H1 (cell line): ENCODE measurements at regions not wholly inside any gene's neighbourhood (a gene's known extent, or its start where the extent isn't known, plus 50 kb on each side); places are given as distances from the start of the nearest gene placed in this dataset.

ENCODE experiments used
- CEBPB ChIP-seq: IDR thresholded peaks from 2 replicates; pipeline ENCODE4 v1.6.1; 2012; ENCODE audit warnings: low read depth, low read length
- CTCF ChIP-seq, 3 experiments: IDR thresholded peaks; 1 replicate in 2 of 3; 2 replicates in 1 of 3; pipeline versions ENCODE4 v1.5.1 to v1.6.1; 2011; ENCODE audit warnings: low read length in 3 of 3, mild to moderate bottlenecking in 3 of 3, inconsistent platforms in 2 of 3, low read depth in 1 of 3, moderate library complexity in 1 of 3; ENCODE audit not compliant: insufficient read depth in 1 of 3; ENCODE audit errors: control extremely low read depth in 1 of 3
- EGR1 ChIP-seq: IDR thresholded peaks from 2 replicates; pipeline ENCODE4 v1.6.1; 2011; ENCODE audit warnings: low read depth, low read length, borderline replicate concordance
- JUN ChIP-seq: IDR thresholded peaks from 2 replicates; pipeline ENCODE4 v1.6.1; 2011; ENCODE audit warnings: low read depth, mild to moderate bottlenecking, improper control_type of control experiment, low read length
- RAD21 ChIP-seq, 2 experiments: IDR thresholded peaks in 1 of 2; conservative IDR thresholded peaks in 1 of 2; 2 replicates each; pipeline ENCODE4 v1.6.1; 2011; ENCODE audit warnings: low read depth in 2 of 2, low read length in 2 of 2, improper control_type of control experiment in 1 of 2, inconsistent platforms in 1 of 2, mild to moderate bottlenecking in 1 of 2, moderate library complexity in 1 of 2
- RFX5 ChIP-seq: IDR thresholded peaks from 2 replicates; pipeline ENCODE4 v1.6.1; 2011; ENCODE audit warnings: low read depth, low read length, improper control_type of control experiment, borderline replicate concordance
- RNF2 ChIP-seq: fragments of 200-900, 300-1000 bp; sonication (generic); IDR thresholded peaks from 2 replicates; pipeline ENCODE4 v1.7.1; 2016; ENCODE audit warnings: borderline replicate concordance, low read depth, mild to moderate bottlenecking, antibody characterized with exemption, low read length; ENCODE audit not compliant: poor library complexity, severe bottlenecking; ENCODE audit errors: missing control alignments
- RXRA ChIP-seq: IDR thresholded peaks from 2 replicates; pipeline ENCODE4 v1.6.1; 2011; ENCODE audit warnings: low read depth, mild to moderate bottlenecking, low read length, moderate library complexity; ENCODE audit not compliant: insufficient read depth
- TAF1 ChIP-seq: IDR thresholded peaks from 2 replicates; pipeline ENCODE4 v1.6.1; 2011; ENCODE audit warnings: mild to moderate bottlenecking, low read depth, low read length
- TAF7 ChIP-seq: optimal IDR thresholded peaks from 2 replicates; pipeline ENCODE3; 2011; ENCODE audit warnings: low read depth, mild to moderate bottlenecking, inconsistent platforms, low read length, moderate library complexity, borderline replicate concordance

DNA sequence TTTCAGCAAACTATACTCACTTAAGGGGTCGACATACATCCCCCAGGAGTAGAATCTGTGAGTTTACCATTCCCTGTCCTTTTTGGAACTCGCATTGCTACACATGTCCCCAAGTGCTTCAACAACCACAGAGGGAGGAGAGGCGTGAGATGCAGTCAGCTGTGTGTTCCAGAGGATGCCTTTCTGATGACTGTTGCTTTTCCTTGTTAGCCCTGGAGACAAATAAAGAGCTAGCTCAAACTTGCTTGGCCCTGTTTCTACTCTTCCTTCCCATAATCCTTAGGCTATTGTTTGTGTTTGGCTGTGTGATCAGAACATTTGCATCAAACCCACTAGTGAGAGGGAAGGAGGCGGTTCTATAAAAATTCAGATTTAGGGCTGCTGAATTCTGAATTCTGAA, 264.0 kb downstream of the ENGASE start (continued):
- no peak for TF ChIP-seq CTCF (IDR thresholded peaks at IDR 0.05; ENCODE audit: control extremely low read depth in 1 of 3, insufficient read depth in 1 of 3, low read depth in 1 of 3, low read length in 3 of 3)
- no peak for TF ChIP-seq RNF2
- TF ChIP-seq TAF1 = no peak
- TF ChIP-seq RAD21 (IDR thresholded peaks at IDR 0.05 in 1 of 2, conservative IDR thresholded peaks at IDR 0.05 in 1 of 2; ENCODE audit: low read depth in 2 of 2, low read length in 2 of 2) = no peak
- TF ChIP-seq RFX5 = no peak
- TF ChIP-seq EGR1 = no peak
- TF ChIP-seq CEBPB = no peak
- TF ChIP-seq TAF7 = no peak
- TF ChIP-seq JUN = no peak
- no peak for TF ChIP-seq RXRA
